Middle frontal gyrus (tissue), 1 donor: ENCODE measurements at regions not wholly inside any gene's neighbourhood (a gene's known extent, or its start where the extent isn't known, plus 50 kb on each side); places are given as distances from the start of the nearest gene placed in this dataset.

Experiments used
- DNase-seq: peaks from one replicate; pipeline ENCODE4 v3.0.0-alpha.2; 2015; ENCODE audit warnings: low spot score; ENCODE audit errors: extremely low spot score

DNA sequence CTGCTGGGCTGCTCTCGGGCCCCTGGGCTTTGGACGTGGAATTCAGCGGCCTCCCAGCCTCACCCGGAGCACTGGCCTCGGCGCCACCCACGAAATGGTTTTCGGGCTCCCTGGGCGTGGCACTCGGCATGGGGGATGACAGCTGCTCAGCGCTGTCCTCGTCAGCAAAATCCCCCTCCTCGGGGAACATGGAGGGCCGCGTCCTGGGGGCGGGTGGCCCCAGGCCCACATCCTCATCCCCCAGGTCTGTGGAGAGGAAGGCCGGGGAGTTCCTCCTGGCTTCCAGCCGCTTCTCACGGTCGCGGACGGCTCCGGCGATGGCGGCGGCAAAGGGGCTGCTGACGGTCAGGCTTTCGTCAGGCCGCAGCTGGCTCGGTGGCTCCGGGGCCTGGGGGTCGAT is 88.4 kb downstream of the CTTN start:
- DNase-seq: no peak

DNA sequence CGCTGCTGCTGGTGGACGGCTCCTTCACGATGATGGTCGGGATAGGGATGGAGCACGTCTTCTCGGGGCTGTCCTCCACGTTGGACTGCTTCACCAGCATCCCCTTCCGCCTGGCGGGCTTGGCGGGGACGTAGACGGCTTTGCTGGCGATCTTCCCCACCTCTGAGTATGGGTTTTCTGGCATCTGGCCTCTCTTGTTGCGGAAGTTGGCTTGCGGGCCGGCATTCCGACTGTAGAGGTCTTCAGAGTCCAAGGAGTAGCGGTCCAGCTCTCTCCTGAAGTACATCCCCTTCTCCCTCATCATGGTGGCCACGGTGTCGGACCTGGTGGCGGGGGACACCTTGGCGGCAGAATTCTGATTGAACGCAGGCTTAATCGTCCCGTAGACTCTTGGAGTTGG is 88.8 kb downstream of the CTTN start:
- DNase-seq: no peak

GRCh38 chr11:70487756-70488155 is 89.4 kb downstream of the CTTN start:
- DNase-seq: no peak

GRCh38 chr11:70488171-70488703 is 89.9 kb downstream of the CTTN start:
- DNase-seq: no peak

GRCh38 chr11:70489276-70489675 is 90.9 kb downstream of the CTTN start:
- no peak for DNase-seq

DNA sequence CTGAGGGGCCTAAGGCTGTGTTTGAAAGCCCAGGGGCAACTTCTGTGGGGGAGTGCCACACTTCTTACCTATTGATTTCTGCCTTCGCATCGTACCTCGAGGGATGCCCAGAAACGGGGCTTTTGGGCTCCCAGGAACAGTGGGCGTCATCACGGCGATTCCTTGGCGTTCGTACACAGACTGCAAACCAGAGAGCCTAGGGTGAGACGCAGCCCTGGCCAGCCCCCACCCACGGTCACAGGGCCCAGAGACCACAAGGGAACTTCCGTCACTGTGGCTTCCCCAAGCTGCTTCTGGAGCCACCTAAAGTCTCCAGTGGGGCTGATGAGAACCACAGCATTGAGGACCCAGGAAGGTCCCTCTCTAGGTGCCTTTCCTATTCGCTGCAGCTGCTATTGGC is 91.9 kb downstream of the CTTN start:
- no peak for DNase-seq

- no peak for DNase-seq
These were observed 92.6 kb downstream of the CTTN start for GRCh38 chr11:70490723-70491558.

GRCh38 chr11:70491696-70492472 is 93.6 kb downstream of the CTTN start:
- DNase-seq: no peak

GRCh38 chr11:70493089-70493474 is 94.8 kb downstream of the CTTN start:
- DNase-seq: no peak

DNA sequence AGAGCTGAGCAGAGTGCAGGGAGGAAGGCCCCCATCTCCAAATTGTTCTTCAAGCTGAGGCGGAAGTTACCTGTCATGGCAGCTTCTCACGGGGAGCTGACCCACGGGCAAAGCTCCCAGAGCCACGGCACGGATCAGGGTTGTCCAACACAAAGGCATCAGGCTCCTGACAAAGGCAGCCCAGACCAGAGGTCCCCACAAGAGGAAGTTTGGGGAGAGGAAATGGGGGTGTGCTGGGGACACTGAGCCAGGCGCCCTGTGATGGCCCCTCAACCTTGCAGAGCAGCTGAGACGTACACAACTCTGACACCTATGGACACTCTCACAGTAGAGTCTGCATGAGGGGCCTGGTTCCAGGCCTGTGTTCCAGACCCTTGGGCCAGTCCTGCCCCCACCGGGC is 95.6 kb downstream of the CTTN start:
- DNase-seq: no peak

DNA sequence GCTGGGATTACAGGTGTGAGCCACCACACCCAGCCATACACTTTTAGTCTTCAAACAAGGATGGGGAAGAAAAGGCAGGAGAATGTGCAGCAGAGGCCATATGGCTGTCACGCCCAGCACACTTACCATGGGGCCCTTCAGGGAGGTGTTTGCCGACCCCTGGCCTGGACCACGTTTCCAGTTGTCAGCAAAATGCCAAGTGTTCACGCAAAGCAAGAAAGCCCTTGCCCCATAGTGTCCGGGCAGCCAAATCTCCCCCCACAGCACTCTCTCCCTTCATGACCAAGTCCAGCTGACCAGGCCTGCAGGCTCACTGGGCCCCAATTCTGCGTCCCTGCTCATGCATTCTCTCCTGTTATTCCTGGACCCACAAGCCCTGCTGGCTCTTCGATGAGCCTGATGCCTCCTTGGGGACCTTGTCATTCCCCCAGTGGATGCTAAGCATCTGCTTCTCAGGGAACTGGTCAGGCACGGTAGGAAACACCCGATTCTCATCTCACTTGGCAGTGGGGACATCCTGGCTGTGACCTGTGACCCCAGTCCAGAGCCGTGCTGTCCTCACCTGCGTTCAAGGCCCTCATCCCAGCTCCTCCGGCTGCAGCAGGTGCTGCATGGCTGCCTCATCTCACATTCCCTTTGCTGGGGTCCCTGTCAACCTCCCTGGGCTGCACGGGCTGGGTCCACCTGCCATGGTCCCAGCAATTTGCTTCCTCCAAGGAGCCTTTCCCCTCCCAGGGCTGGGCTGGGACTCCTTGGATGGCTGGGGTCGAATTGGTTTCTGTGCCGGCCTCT is 96.4 kb downstream of the CTTN start:
- DNase-seq: no peak

- DNase-seq: no peak
These were observed 97.3 kb downstream of the CTTN start for GRCh38 chr11:70495351-70496310.

DNA sequence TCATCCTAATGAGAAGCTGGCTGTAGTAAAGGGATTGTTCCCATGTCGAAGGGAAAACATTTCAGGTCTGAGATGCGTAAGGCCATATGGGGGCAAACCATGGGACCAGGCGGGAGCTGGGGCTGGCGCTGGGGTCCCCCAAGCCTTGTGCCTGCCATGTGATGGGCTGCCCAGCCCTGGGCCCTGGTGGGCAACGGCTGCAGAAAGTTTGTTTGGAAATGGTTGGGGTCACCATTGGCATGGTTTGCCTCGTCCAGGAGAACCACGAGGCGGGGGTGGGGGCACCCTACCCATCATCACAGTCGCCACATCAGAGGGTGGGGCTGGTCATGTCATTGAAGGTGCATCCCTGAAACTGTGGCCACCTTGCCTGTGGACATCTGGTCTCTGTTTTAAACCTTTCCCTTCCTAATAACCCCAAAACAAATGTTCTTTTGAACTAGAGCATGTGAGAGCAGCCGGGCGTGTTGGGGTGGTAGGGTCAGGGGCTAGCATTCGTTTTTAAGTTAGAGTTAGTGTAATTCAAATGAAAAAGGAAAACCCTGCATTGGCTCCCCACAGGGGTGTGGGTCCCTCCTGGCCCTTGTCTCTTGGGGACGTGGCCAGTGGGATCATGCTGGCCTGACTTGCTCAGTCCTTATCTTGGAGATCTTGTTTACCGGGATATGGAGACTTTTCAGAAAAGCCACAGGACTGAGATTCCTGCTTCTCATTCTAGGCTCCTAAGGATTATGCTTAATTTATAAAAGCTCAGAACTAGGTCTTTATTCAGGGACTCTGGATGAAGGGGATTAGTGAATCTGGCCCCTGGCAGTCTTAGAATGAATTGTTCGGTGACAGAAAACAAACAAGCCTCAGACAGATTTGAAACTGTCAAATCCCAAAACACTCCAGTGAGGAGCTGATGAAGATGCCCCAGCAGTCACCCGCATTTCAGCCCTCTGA is 98.5 kb downstream of the CTTN start:
- DNase-seq: no peak

DNA sequence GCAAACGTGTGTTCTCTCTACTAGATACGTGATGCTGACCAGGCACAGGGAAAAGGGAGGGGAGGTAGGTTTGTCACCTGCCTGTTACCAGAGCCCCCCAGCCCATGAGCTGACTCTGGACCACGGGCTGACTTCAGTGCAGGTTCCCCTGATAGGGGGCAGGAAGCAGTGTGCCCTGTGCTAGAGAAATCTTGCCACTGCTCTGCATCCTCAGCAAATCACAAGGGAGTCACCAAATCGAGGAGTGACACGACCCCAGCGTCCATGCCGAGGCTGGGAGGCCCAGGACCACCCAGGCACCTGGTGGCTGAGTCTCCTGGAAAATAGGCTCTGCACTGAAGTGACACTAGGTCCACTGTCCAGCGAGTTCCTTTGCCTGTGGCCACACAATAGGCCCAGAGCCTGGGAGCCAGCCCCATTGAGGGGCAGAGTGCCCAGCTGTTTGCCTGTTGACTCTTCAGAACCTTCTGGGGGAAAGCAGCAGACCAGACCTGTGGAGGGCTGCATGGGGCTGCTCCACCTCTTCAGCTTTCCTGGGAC is 99.3 kb downstream of the CTTN start:
- no peak for DNase-seq

GRCh38 chr11:70498171-70498571 is 99.8 kb downstream of the CTTN start:
- DNase-seq: no peak

DNA sequence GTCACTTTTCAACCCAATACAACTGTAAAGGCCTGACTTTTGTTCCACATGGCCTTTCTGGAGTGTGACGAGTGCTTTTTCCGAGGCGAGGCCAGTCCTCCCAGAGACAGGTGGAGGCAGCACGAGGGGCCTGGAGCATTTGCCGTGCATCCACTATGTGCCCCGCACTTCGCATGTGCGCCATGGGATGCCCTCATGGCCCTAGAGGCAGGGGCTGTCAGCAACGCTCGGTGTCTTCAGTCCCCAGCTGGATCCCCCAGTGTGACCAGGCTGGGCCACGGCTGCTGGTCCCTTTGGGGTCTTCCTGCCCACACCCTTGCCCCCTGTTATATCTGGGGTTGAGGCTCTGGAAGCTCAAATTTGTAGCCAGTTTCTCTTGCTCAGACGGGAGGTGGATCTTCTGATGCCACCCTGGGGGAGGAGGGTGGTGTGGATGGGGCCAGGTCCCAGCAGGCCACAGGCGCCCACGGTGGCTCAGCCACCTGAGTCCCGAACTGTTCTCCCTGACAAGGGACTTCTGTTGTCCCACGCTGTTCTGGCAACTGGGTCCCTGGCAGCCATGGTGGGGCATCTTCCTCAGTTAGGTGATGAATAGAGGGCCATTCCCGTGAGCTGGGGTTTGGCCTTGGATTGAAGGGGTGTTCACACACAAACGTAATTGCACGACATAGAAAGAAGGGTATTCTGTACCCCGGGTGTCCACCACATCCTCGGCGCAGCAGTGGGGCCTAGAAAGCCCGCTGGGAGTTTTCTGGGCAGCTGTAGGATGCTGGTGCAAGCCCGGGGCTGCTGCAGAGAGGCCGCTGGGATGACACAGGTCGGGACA is 100.9 kb downstream of the CTTN start:
- no peak for DNase-seq

DNA sequence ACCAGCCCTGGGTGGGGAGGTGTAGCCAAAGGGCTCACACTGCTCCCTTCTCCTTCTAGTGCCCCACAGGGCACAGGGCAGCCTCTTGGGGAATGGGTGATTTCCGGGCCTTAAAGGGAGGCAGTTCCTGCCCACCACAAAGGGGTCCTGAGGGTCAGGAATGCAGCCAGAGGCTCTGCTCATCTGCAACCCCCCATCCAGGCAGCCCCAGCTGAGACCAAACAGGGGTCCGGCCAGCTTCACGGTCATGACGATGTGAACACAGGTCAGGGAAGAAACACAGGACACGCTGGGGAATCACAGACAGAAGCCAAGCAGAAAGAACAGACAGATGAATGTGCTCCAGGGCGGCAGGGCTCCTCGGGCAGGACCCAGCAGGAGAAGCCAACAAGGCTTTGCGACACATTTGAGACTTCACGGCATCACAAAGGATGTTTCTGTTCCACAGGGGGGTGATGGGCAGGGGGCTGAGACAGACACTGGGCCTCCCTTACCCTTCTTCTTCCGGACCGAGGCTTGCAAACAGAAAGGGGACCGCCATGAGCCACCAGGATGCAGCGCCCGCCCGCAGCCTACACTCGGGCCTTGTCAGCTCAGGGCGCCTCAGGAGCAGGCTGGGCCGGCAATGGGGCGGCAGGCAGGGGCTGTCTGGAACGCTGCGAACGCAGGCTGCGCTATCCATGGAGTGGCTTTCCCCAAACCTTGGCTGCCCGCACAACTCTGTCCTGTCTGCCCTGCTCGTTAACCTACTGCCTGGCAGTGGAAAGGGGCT is 101.9 kb downstream of the CTTN start:
- DNase-seq: no peak
